Upper lobe of right lung (tissue), 1 donor: ENCODE measurements at regions not wholly inside any gene's neighbourhood (a gene's known extent, or its start where the extent isn't known, plus 50 kb on each side); places are given as distances from the start of the nearest gene placed in this dataset.

Experiments
- ATAC-seq: fragments of 200-7000 bp; cut with Tn5 transposase; one replicate; pipeline ENCODE4 v1.9.1; 2020; ENCODE audit warnings: mild to moderate bottlenecking, moderate library complexity
- DNase-seq: peaks from one replicate; pipeline ENCODE4 v3.0.0-alpha.2; 2020
- H3K27ac ChIP-seq: fragments of 200-600 bp; one replicate; pipeline ENCODE4 v1.8.0; 2022
- H3K27me3 ChIP-seq: fragments of 200-600 bp; one replicate; pipeline ENCODE4 v1.8.0; 2022; ENCODE audit warnings: mild to moderate bottlenecking
- H3K36me3 ChIP-seq: fragments of 200-600 bp; one replicate; pipeline ENCODE4 v1.8.0; 2022
- H3K4me1 ChIP-seq: fragments of 200-600 bp; one replicate; pipeline ENCODE4 v1.8.0; 2022
- H3K4me3 ChIP-seq: fragments of 200-600 bp; one replicate; pipeline ENCODE4 v1.8.0; 2022; ENCODE audit warnings: mild to moderate bottlenecking
- H3K9me3 ChIP-seq: fragments of 200-600 bp; one replicate; pipeline ENCODE4 v1.8.0; 2022
- CTCF ChIP-seq: fragments of 200-600 bp; IDR thresholded peaks from one replicate; pipeline ENCODE4 v1.8.0; 2022; ENCODE audit warnings: antibody characterized with exemption
- intact Hi-C: fragments of 100-400 bp; cut with DNase I; formaldehyde crosslinking; loops from one replicate; pipeline ENCODE4 v1.11.0; 2022
- donor health status: DM: no; HTN: yes; CAD: no; lungs with severe emphysema.

- Histone ChIP-seq H3K36me3 (no peaks in the 10 kb centered on the region), H3K9me3 (no peaks in the 10 kb centered on the region), H3K4me1 (peaks cover 6% of the 10 kb centered on the region), H3K27me3 (no peaks in the 10 kb centered on the region), H3K27ac (no peak overlapping the region), H3K4me3 (no peak overlapping the region)
- TF ChIP-seq CTCF, result no peak
- intact Hi-C loops, result no loop called here
- ATAC-seq (no peak), DNase-seq (no peak)
These were observed 574.3 kb upstream of the ZNF462 start for GRCh38 chr9:106288689-106289088.

GRCh38 chr9:106291786-106292185, 571.2 kb upstream of the ZNF462 start:
- Histone ChIP-seq H3K4me3 (no peak overlapping the region), H3K9me3 (no peaks in the 10 kb centered on the region), H3K27ac (no peak overlapping the region), H3K4me1 (peaks cover 6% of the 10 kb centered on the region), H3K27me3 (no peaks in the 10 kb centered on the region), H3K36me3 (no peaks in the 10 kb centered on the region)
- intact Hi-C loops, result no loop called here
- ATAC-seq (no peak), DNase-seq (no peak)
- no peak for TF ChIP-seq CTCF

GRCh38 chr9:106296426-106296825, 566.5 kb upstream of the ZNF462 start:
- H3K27ac ChIP-seq, result no peak overlapping the region
- no peak overlapping the region for H3K4me3 ChIP-seq
- H3K27me3 ChIP-seq, result no peaks in the 10 kb centered on the region
- no peaks in the 10 kb centered on the region for H3K9me3 ChIP-seq
- intact Hi-C loops, result no loop called here
- no peaks in the 10 kb centered on the region for H3K36me3 ChIP-seq
- no peak for TF ChIP-seq CTCF
- DNase-seq, result no peak
- no peaks in the 10 kb centered on the region for H3K4me1 ChIP-seq
- no peak for ATAC-seq

GRCh38 chr9:106298997-106299396, 564.0 kb upstream of the ZNF462 start:
- no peak for TF ChIP-seq CTCF
- H3K27ac ChIP-seq, result no peak overlapping the region
- ATAC-seq, result no peak
- H3K36me3 ChIP-seq, result no peaks in the 10 kb centered on the region
- no peak for DNase-seq
- no peaks in the 10 kb centered on the region for H3K27me3 ChIP-seq
- H3K4me3 ChIP-seq, result no peak overlapping the region
- intact Hi-C loops, result no loop called here
- H3K4me1 ChIP-seq, result no peaks in the 10 kb centered on the region
- no peaks in the 10 kb centered on the region for H3K9me3 ChIP-seq

- H3K4me1 ChIP-seq, result no peaks in the 10 kb centered on the region
- H3K9me3 ChIP-seq, result no peaks in the 10 kb centered on the region
- no peaks in the 10 kb centered on the region for H3K27me3 ChIP-seq
- H3K27ac ChIP-seq, result no peak overlapping the region
- no peak for ATAC-seq
- H3K36me3 ChIP-seq, result no peaks in the 10 kb centered on the region
- intact Hi-C loops, result no loop called here
- no peak overlapping the region for H3K4me3 ChIP-seq
- no peak for DNase-seq
- TF ChIP-seq CTCF, result no peak
These were observed 558.5 kb upstream of the ZNF462 start for GRCh38 chr9:106304401-106304920.
